ENCODE measurements at regions not wholly inside any gene's neighbourhood (a gene's known extent, or its start where the extent isn't known, plus 50 kb on each side); places are given as distances from the start of the nearest gene placed in this dataset.

DNA sequence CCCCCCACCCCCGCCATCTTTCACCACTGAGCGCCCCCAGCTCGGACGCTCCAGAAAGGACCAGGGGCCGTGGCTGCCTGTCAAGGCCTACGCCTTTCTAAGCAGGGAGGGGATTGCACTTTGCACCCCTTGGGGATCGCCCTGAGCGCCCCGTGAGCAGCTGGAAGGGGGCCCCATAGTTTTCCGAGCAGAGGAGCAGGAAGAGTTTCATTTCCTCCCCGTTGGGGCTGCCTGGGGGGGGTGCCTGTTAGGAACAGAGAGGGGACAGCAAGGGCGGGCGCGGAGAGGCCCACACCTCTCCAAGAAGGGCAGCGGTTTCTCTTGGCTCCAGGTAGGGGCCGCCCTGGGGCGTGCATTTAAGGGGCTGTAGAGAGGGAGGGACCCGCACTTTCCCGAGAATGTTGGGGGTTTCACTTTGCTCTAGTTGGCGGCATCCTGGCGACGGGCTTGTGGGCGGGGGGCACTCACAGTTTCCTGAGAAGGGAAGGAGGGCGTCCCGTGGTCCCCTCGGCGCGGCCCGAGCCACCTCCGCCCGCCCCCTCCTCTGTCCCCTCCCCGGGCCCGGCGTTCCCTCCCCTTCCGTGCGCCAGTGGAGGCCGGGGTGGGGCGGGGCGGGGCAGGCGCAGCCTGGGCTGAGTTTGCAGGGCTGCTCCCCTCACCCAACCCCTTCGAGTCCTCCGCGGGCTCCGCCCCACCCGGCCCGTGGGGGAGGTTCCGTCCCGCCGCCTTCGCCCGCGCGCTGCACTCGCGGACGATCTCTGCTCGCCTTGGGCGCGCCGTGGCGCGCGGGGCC is 82.3 kb upstream of the CD99 start:
- TF ChIP-seq, protein P1, sequence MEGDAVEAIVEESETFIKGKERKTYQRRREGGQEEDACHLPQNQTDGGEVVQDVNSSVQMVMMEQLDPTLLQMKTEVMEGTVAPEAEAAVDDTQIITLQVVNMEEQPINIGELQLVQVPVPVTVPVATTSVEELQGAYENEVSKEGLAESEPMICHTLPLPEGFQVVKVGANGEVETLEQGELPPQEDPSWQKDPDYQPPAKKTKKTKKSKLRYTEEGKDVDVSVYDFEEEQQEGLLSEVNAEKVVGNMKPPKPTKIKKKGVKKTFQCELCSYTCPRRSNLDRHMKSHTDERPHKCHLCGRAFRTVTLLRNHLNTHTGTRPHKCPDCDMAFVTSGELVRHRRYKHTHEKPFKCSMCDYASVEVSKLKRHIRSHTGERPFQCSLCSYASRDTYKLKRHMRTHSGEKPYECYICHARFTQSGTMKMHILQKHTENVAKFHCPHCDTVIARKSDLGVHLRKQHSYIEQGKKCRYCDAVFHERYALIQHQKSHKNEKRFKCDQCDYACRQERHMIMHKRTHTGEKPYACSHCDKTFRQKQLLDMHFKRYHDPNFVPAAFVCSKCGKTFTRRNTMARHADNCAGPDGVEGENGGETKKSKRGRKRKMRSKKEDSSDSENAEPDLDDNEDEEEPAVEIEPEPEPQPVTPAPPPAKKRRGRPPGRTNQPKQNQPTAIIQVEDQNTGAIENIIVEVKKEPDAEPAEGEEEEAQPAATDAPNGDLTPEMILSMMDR (IDR thresholded peaks at IDR 0.05), result no peak
- TF ChIP-seq POLR2A (IDR thresholded peaks at IDR 0.05), result peak; percentile 67
- peak in 2 of 3 donors; percentile 69 to 72 for TF ChIP-seq POLR2AphosphoS5 (IDR thresholded peaks at IDR 0.05)
- TF ChIP-seq EP300 (IDR thresholded peaks at IDR 0.05; ENCODE audit: low read depth), result no peak
- in situ Hi-C loops (cut with MboI; ENCODE audit: low pct_ligation_motif_present in 1 of 4, low pct_unique_long_range_greater_than_20kb in 1 of 4, low sequenced_read_pairs in 3 of 4), result loop anchor here in 2 of 4 donors (10.0 to 25.0 kb wide), 2 partner anchors 944 to 1147 kb away; partner anchors contain the start of gene ASMTL (in 2 of the 2)
- Histone ChIP-seq H3K27ac (peak overlapping the region; percentile 83 to 90 (median 86)), H3K4me1 (peaks cover 0 to 22% (median 13%) of the 10 kb centered on the region in 4 donors), H3K4me3 (peak overlapping the region; percentile 64 to 92 (median 82)), H3K36me3 (peaks cover 0 to 10% (median 2%) of the 10 kb centered on the region in 4 donors), H3K9me3 (no peaks in the 10 kb centered on the region), H3K27me3 (no peaks in the 10 kb centered on the region)
- peak; percentile 93 for DNase-seq
- 0% methylated on average over 6 to 14 of the region's 63 CpGs for WGBS, 2 donors (ENCODE audit: low coverage in 1 of 2)
- intact Hi-C loops (cut with DNase I; ENCODE audit: low total_unique reads), result no loop called here

DNA sequence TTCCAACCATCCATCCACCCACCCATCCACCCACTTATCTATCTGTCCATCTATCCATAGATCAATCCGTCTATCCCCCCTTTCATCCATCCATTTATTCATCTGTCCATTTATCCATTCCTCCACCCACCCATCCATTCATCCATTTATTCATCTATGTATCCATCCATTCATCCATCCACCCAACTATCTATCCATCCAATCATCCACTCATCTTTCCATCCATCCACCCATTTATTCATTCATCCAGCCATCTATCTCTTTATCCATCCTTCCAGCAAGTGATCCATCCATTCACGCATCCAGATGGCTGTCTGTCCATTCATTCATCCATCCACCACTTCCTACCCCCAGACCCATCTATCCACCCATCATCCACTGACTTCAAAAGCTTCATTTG is 84.0 kb upstream of the CD99 start:
- in situ Hi-C loops (cut with MboI; ENCODE audit: low pct_ligation_motif_present in 1 of 4, low pct_unique_long_range_greater_than_20kb in 1 of 4, low sequenced_read_pairs in 3 of 4), result loop anchor here in 2 of 4 donors (10.0 to 25.0 kb wide), 2 partner anchors 942 to 1145 kb away; partner anchors contain the start of gene ASMTL (in 2 of the 2)
- 90 to 94% methylated on average over 2 of the region's 2 CpGs for WGBS, 2 donors (ENCODE audit: low coverage in 1 of 2)
- peaks cover 0 to 4% (median under 1%) of the 10 kb centered on the region in 4 donors for H3K36me3 ChIP-seq
- TF ChIP-seq POLR2A (IDR thresholded peaks at IDR 0.05), result no peak
- H3K4me3 ChIP-seq, result no peak overlapping the region
- DNase-seq, result no peak
- peaks cover 0 to 21% (median 13%) of the 10 kb centered on the region in 4 donors for H3K4me1 ChIP-seq
- H3K27ac ChIP-seq, result no peak overlapping the region
- intact Hi-C loops (cut with DNase I; ENCODE audit: low total_unique reads), result no loop called here
- no peaks in the 10 kb centered on the region for H3K9me3 ChIP-seq
- no peaks in the 10 kb centered on the region for H3K27me3 ChIP-seq

DNA sequence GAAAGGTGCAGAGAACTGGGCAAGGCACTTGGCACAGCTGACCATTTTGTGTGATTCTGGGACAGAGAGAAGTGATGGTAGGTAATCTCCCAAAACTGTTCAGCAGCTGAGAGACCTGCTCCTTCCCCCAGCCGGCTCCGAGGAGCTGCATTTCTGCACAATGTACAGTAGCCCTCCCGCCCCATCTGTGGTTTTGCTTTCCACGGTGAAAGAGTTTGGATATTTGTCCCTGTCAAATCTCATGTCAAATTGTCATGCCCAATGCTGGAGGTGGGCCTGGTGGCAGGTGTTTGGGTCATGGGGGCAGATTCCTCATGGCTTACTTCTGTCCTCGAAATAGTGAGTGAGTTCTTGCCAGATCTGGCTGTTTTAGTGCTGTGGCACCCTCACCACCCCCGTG is 90.5 kb upstream of the CD99 start:
- Histone ChIP-seq H3K36me3 (peaks cover 0 to 5% (median 3%) of the 10 kb centered on the region in 4 donors), H3K27me3 (no peaks in the 10 kb centered on the region), H3K27ac (no peak overlapping the region), H3K4me3 (no peak overlapping the region), H3K9me3 (no peaks in the 10 kb centered on the region), H3K4me1 (no peaks in the 10 kb centered on the region)
- TF ChIP-seq EP300 (IDR thresholded peaks at IDR 0.05; ENCODE audit: low read depth) (no peak), POLR2A (IDR thresholded peaks at IDR 0.05) (no peak), POLR2AphosphoS5 (IDR thresholded peaks at IDR 0.05) (no peak)
- TF ChIP-seq, protein P1 (IDR thresholded peaks at IDR 0.05), result no peak
- intact Hi-C loops (cut with DNase I; ENCODE audit: low total_unique reads), result no loop called here
- in situ Hi-C loops (cut with MboI; ENCODE audit: low pct_ligation_motif_present in 1 of 4, low pct_unique_long_range_greater_than_20kb in 1 of 4, low sequenced_read_pairs in 3 of 4), result loop anchor here in 2 of 4 donors (10.0 to 25.0 kb wide), 2 partner anchors 936 to 1138 kb away; partner anchors contain the start of gene ASMTL (in 2 of the 2)
- DNase-seq, result no peak
- WGBS, 2 donors (ENCODE audit: low coverage in 1 of 2), result 98 to 100% methylated on average over 3 to 6 of the region's 6 CpGs

DNA sequence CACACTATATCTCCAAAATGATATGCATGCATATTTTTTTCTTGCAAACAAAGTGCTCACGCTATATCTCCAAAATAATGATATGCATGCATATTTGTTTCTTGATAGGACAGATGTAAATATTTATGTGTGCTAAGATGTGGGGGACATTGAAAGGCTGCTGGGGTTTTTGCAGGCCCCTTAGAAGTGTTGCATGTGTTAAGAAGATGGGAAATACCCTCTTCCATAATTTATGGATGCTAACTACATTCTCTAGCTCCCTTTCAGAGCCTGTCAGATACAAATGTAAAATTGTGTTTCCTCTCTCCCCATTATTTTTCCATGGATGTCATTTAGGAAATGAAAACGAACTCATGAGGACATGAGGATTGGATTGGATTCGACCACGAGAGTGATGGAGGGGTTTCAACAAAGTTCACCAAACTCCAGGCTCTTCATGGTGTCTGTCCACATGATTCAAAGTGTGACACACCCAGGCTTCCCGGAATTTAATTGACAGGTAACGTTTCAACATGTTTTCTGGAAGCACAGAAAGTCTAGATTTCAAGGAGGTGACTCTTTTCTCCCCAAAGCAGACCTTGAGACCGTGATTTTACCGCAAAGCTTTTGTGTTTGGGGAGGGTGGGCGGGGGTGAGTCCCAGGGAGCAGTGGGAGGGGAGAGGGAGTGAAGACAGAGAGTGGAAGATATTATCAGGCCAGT is 94.4 kb upstream of the CD99 start:
- Histone ChIP-seq H3K4me3 (no peak overlapping the region), H3K4me1 (peaks cover 0 to 6% (median 2%) of the 10 kb centered on the region in 4 donors), H3K27me3 (no peaks in the 10 kb centered on the region), H3K36me3 (peaks cover 0 to 5% (median 0%) of the 10 kb centered on the region in 4 donors), H3K9me3 (no peaks in the 10 kb centered on the region), H3K27ac (no peak overlapping the region)
- TF ChIP-seq, protein P1 (IDR thresholded peaks at IDR 0.05), result no peak
- TF ChIP-seq POLR2A (IDR thresholded peaks at IDR 0.05), result no peak
- TF ChIP-seq POLR2AphosphoS5 (IDR thresholded peaks at IDR 0.05), result no peak
- TF ChIP-seq EP300 (IDR thresholded peaks at IDR 0.05; ENCODE audit: low read depth), result no peak
- in situ Hi-C loops (cut with MboI; ENCODE audit: low pct_ligation_motif_present in 1 of 4, low pct_unique_long_range_greater_than_20kb in 1 of 4, low sequenced_read_pairs in 3 of 4), result loop anchor here in 3 of 4 donors (25.0 kb wide), 1 partner anchor 934 kb away; no protein-coding TSS in a partner anchor
- intact Hi-C loops (cut with DNase I; ENCODE audit: low total_unique reads), result loop anchor here (10.0 kb wide), 1 partner anchor 1142 kb away; the partner anchor contains the start of gene ASMTL
- DNase-seq, result no peak
- WGBS, 2 donors (ENCODE audit: low coverage in 1 of 2), result 72 to 81% methylated on average over 6 to 9 of the region's 9 CpGs
